ENCODE measurements at regions not wholly inside any gene's neighbourhood (a gene's known extent, or its start where the extent isn't known, plus 50 kb on each side); places are given as distances from the start of the nearest gene placed in this dataset.

DNA sequence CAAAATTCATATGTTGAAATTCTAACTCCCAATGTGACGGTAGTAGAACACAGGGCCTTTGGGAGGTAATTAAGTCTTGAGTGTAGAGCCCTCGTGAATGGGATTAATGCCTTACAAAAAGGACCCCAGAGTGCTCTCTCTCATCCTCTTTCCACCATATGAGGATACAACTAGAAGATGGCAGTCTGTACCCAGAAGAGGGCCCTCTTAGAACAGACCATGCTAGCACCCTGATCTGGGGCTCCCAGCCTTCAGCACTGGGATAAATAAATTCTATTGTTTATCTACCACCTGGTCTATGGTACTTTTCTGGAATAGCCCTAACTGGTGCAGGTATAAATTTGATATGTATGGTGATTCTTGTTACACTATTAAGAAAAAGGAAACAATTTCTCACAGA is 332.3 kb downstream of the BRINP1 start:
- no peak for TF ChIP-seq CTCF (IDR thresholded peaks at IDR 0.05; ENCODE audit: low read depth, low read length)
- H3K4me3 ChIP-seq (ENCODE audit: low read depth, low read length), result no peak overlapping the region
- H3K27me3 ChIP-seq, result no peaks in the 10 kb centered on the region
- DNase-seq, result no peak
- no peaks in the 10 kb centered on the region for H3K36me3 ChIP-seq
- no peaks in the 10 kb centered on the region for H3K4me1 ChIP-seq
- no peaks in the 10 kb centered on the region for H3K9me3 ChIP-seq

GRCh38 chr9:119043996-119044395 is 325.2 kb downstream of the BRINP1 start:
- no peak for TF ChIP-seq CTCF (IDR thresholded peaks at IDR 0.05; ENCODE audit: low read depth, low read length)
- no peak for DNase-seq
- Histone ChIP-seq H3K27me3 (no peaks in the 10 kb centered on the region), H3K9me3 (no peaks in the 10 kb centered on the region), H3K36me3 (no peaks in the 10 kb centered on the region), H3K4me3 (ENCODE audit: low read depth, low read length) (no peak overlapping the region), H3K4me1 (no peaks in the 10 kb centered on the region)

GRCh38 chr9:119044806-119045205 is 324.4 kb downstream of the BRINP1 start:
- no peak for DNase-seq
- H3K27me3 ChIP-seq, result no peaks in the 10 kb centered on the region
- no peaks in the 10 kb centered on the region for H3K36me3 ChIP-seq
- no peaks in the 10 kb centered on the region for H3K9me3 ChIP-seq
- TF ChIP-seq CTCF (IDR thresholded peaks at IDR 0.05; ENCODE audit: low read depth, low read length), result no peak
- H3K4me1 ChIP-seq, result no peaks in the 10 kb centered on the region
- no peak overlapping the region for H3K4me3 ChIP-seq (ENCODE audit: low read depth, low read length)

DNA sequence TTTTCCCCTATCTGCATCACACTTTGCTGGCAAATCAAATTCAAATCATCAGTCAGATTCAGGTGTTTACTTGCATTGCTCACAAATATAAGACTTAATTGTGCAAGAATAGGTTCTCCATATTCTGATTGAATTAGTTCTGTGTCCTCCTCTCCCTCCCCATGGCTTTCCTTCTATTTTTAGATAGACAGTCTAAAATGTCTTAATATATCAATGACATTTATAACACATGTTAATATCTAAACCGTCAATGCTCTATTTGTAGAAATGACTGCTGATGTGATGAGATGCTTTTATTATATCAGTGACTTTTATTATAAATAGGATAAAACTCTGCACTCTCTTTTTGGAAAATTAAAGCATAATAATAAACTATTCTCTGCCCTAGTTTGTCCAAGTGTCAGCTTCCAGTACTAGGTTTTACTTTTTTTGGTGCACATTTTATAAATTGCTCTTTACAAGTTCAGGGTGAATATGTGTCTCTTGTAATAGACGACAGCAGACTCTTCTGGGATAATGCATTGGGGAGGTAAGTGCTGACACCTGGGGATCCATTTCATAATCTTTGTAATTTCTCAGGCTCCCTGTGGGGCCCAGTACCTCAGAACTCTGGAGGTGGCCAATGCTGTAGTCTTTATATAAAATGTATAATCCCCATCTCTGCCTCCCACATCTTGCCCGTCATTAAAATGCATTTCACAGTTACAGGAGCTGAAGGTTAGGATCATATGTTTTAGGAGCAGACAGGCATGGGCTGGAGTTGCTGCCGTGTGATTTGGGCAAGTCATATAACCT is 321.5 kb downstream of the BRINP1 start:
- TF ChIP-seq CTCF (IDR thresholded peaks at IDR 0.05; ENCODE audit: low read depth, low read length), result no peak
- no peak overlapping the region for H3K4me3 ChIP-seq (ENCODE audit: low read depth, low read length)
- DNase-seq, result no peak

GRCh38 chr9:119050281-119050680 is 319.0 kb downstream of the BRINP1 start:
- TF ChIP-seq CTCF (IDR thresholded peaks at IDR 0.05; ENCODE audit: low read depth, low read length), result no peak
- DNase-seq, result no peak
- no peaks in the 10 kb centered on the region for H3K27me3 ChIP-seq
- no peaks in the 10 kb centered on the region for H3K4me1 ChIP-seq
- H3K36me3 ChIP-seq, result no peaks in the 10 kb centered on the region
- no peaks in the 10 kb centered on the region for H3K9me3 ChIP-seq
- no peak overlapping the region for H3K4me3 ChIP-seq (ENCODE audit: low read depth, low read length)

More for the DNA sequence above, 321.5 kb downstream of the BRINP1 start:
- Histone ChIP-seq H3K9me3 (no peaks in the 10 kb centered on the region), H3K4me1 (no peaks in the 10 kb centered on the region), H3K36me3 (no peaks in the 10 kb centered on the region), H3K27me3 (no peaks in the 10 kb centered on the region)

DNA sequence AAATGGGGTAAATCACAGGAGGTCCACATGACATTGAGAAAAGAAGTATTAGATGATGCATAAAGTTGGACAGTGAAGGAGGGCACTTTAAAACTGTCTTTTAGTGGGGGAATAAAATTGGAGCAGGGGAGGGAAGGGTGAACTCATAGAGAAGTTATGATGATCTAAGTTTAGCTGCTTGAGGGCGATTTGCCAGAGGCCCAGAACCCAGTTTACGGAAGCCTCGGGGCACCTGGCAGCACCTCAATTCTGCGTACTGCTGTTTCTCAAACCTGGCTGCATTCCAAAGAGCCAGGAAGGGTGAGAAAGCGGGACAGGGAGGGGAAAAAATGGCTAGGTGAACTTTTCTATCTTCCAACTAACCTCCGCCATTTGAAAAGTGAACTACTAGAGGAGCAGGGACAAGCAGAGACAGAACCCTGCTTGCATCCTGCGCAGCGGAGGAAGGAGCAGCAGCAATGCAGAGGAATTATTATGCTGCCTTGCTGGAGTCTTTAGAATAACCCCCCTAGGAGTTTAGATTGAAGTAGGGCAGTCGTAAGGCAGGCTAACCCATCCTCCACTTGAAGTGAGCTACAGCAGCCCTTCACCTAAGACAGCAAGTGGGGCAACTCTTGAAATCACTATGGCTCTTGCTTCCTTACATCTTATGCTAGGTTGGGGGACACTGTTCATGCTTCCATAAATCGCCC is 316.8 kb downstream of the BRINP1 start:
- no peak for TF ChIP-seq CTCF (IDR thresholded peaks at IDR 0.05; ENCODE audit: low read depth, low read length)
- Histone ChIP-seq H3K4me1 (no peaks in the 10 kb centered on the region), H3K36me3 (no peaks in the 10 kb centered on the region), H3K9me3 (no peaks in the 10 kb centered on the region), H3K4me3 (ENCODE audit: low read depth, low read length) (no peak overlapping the region), H3K27me3 (no peaks in the 10 kb centered on the region)
- DNase-seq, result no peak

All from BE2C (cell line).